Small intestine (tissue), 7 donors: ENCODE measurements at regions not wholly inside any gene's neighbourhood (a gene's known extent, or its start where the extent isn't known, plus 50 kb on each side); places are given as distances from the start of the nearest gene placed in this dataset.

ENCODE experiments used
- DNase-seq, 2 donors: peaks; one replicate each; pipeline versions ENCODE4 v3.0.0 to v3.0.0-alpha.2; 2013
- FAIRE-seq: peaks from 2 replicates; lab custom pipeline; 2012; peaks lifted over from hg19 to GRCh38; lab: Jason Lieb, UNC
- H3K27ac ChIP-seq, 3 donors: one replicate each; pipeline ENCODE4 v1.5.1; 2013; ENCODE audit warnings: low read length in 2 of 3, mild to moderate bottlenecking in 2 of 3, control low read depth in 1 of 3, inconsistent platforms in 1 of 3, low read depth in 1 of 3, moderate library complexity in 1 of 3
- H3K27me3 ChIP-seq, 3 donors: one replicate each; pipeline ENCODE4 v1.6.1; 2013; ENCODE audit warnings: low read length in 3 of 3, inconsistent platforms in 1 of 3; ENCODE audit not compliant: control insufficient read depth in 3 of 3, insufficient read depth in 3 of 3
- H3K36me3 ChIP-seq, 3 donors: one replicate each; pipeline ENCODE4 v1.6.1; 2013; ENCODE audit warnings: low read length in 3 of 3, inconsistent platforms in 1 of 3, low read depth in 1 of 3, mild to moderate bottlenecking in 1 of 3, moderate library complexity in 1 of 3; ENCODE audit not compliant: control insufficient read depth in 3 of 3, insufficient read depth in 2 of 3
- H3K4me1 ChIP-seq, 3 donors: one replicate each; pipeline ENCODE4 v1.6.1; 2013; ENCODE audit warnings: low read length in 2 of 3, inconsistent platforms in 1 of 3, low read depth in 1 of 3, mild to moderate bottlenecking in 1 of 3, moderate library complexity in 1 of 3; ENCODE audit not compliant: control insufficient read depth in 3 of 3, insufficient read depth in 2 of 3
- H3K4me3 ChIP-seq, 3 donors: one replicate each; pipeline ENCODE4 v1.5.1; 2013; ENCODE audit warnings: low read length in 3 of 3, control low read depth in 1 of 3, inconsistent platforms in 1 of 3, low read depth in 1 of 3, mild to moderate bottlenecking in 1 of 3, moderate library complexity in 1 of 3
- H3K9me3 ChIP-seq, 2 donors: one replicate each; pipeline ENCODE4 v1.6.1; 2013; ENCODE audit warnings: low read depth in 1 of 2, low read length in 1 of 2; ENCODE audit not compliant: control insufficient read depth in 2 of 2, insufficient read depth in 1 of 2
- WGBS, 3 donors: extraction: QIAGEN DNeasy Blood & Tissue Kit; methylation state at CpG; one replicate each; pipeline ENCODE4 v1.1.7; 2013; 5-methylcytosine and 5-hydroxymethylcytosine counted together
- donor health status: healthy with polysubstance abuse.
- donor health status: control.
- donor health status: control.
- donor health status: Bipolar disorder and iron deficiency.
- donor health status: healthy.

GRCh38 chr15:70435872-70436271, 327.5 kb downstream of the UACA start:
- 82 to 89% (median 84%) methylated on average over 2 of the region's 2 CpGs for WGBS, 3 donors
- H3K4me3 ChIP-seq = no peak overlapping the region
- no peaks in the 10 kb centered on the region for H3K9me3 ChIP-seq
- FAIRE-seq (no peak), DNase-seq (no peak)
- peaks cover 2 to 40% (median 7%) of the 10 kb centered on the region in 3 donors for H3K4me1 ChIP-seq
- H3K27me3 ChIP-seq = no peaks in the 10 kb centered on the region
- H3K27ac ChIP-seq = peak overlapping the region in 1 of 3 donors; percentile 60
- H3K36me3 ChIP-seq = no peaks in the 10 kb centered on the region

DNA sequence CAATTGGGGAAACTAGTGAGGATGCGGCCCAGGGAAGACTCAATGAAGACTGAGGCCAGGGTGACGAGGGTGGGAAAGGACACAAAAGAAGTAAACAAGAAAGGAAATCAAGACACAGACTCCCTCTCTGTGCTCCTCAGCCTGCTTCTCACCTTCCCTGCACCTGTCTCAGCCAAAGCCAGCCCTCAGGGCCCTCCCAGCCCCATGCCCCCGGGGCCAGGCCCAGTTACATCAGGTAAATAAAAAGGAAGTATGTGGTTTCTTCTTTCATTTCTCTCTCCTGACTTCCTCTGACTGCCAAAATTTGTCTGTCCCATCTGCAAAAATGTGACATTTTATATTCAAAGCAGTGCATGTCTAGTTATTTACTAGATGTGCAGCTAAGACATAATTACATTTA, 328.0 kb downstream of the UACA start:
- no peak for DNase-seq

DNA sequence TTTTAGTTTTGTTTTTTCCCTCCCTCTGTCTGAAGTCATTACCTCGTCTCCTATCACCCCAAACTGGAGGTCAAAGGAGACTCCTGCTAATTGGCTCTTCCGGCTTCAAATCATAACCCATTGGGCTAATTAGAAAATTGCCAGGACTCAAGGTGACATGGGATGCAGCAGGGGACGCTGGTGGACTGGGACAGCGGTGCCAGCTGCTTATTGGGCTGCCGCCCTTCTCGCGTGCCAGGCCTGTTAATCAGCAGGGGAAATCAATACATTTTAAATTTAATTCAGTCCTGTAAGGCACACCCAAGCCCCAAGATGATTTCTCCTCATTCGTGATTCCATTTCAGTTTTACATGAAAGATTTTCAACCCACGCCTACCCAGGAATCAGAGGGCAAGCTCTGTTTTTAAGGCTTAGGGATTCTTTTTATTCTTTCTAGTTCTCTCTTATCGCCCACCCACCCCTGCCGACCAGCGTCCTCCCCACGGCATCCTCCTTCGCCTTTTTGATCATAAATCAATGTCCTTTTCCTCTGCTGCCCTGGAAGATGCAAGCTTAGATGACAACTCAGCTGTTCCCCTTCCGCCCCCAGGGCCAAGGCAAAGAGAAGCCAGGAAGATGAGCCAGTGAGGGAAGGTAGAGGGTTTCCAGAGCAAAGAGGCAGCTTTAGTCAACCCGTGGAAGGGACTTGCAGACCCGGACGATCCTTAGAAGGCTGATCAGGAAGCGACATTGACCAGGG, 329.6 kb downstream of the UACA start:
- Histone ChIP-seq H3K36me3 (no peaks in the 10 kb centered on the region), H3K27me3 (no peaks in the 10 kb centered on the region), H3K9me3 (peaks cover 0 to 7% of the 10 kb centered on the region in 2 donors), H3K4me1 (peaks cover 2 to 49% (median 7%) of the 10 kb centered on the region in 3 donors), H3K4me3 (no peak overlapping the region), H3K27ac (no peak overlapping the region)
- FAIRE-seq (no peak), DNase-seq (no peak)
- WGBS, 3 donors = 53 to 69% (median 60%) methylated on average over 19 of the region's 19 CpGs

More for the DNA sequence above, 328.0 kb downstream of the UACA start:
- Histone ChIP-seq H3K4me3 (no peak overlapping the region), H3K27me3 (no peaks in the 10 kb centered on the region), H3K9me3 (no peaks in the 10 kb centered on the region), H3K4me1 (peaks cover 2 to 40% (median 7%) of the 10 kb centered on the region in 3 donors), H3K27ac (peak overlapping the region in 1 of 3 donors; percentile 37), H3K36me3 (no peaks in the 10 kb centered on the region)
- 57 to 72% (median 67%) methylated on average over 3 of the region's 3 CpGs for WGBS, 3 donors
- FAIRE-seq = no peak

GRCh38 chr15:70432924-70433495, 330.3 kb downstream of the UACA start:
- Histone ChIP-seq H3K4me1 (peaks cover 2 to 49% (median 7%) of the 10 kb centered on the region in 3 donors), H3K9me3 (peaks cover 0 to 13% of the 10 kb centered on the region in 2 donors)

DNA sequence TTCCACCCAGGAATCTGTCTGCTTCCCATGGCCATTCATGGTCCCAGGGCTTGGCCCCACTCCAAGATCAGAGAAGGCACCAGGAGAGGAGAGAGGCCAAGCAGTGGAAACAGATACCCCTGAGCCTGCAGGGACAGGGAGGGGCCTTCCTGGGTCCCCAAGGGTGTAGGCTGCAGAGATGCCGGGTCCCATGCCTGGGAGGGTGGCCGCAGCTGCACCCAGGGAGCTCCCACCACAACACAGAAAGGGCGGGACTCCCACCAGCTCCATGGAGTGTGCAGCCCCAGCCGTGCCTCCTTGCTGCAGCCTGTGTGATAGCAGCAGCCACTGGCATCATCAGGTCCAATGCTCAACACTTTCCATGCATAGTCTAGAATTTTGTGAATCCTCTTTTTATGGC, 331.5 kb downstream of the UACA start:
- WGBS, 3 donors = 84 to 94% (median 87%) methylated on average over 4 of the region's 4 CpGs
- Histone ChIP-seq H3K36me3 (no peaks in the 10 kb centered on the region), H3K4me1 (peaks cover 2 to 42% (median 7%) of the 10 kb centered on the region in 3 donors), H3K4me3 (no peak overlapping the region), H3K27me3 (no peaks in the 10 kb centered on the region), H3K27ac (no peak overlapping the region), H3K9me3 (peaks cover 0 to 14% of the 10 kb centered on the region in 2 donors)
- no peak for FAIRE-seq
- DNase-seq = no peak

More at GRCh38 chr15:70432924-70433495, 330.3 kb downstream of the UACA start:
- Histone ChIP-seq H3K27ac (no peak overlapping the region), H3K4me3 (no peak overlapping the region), H3K36me3 (no peaks in the 10 kb centered on the region), H3K27me3 (no peaks in the 10 kb centered on the region)
- DNase-seq = peak; percentile 25 to 56
- WGBS, 3 donors = 22 to 56% (median 43%) methylated on average over 8 of the region's 8 CpGs
- no peak for FAIRE-seq

GRCh38 chr15:70430069-70430468, 332.4 kb upstream of the TLE3 start:
- Histone ChIP-seq H3K36me3 (no peaks in the 10 kb centered on the region), H3K4me1 (peaks cover 2 to 28% (median 7%) of the 10 kb centered on the region in 3 donors), H3K4me3 (no peak overlapping the region), H3K27ac (peak overlapping the region in 1 of 3 donors; percentile 62), H3K9me3 (peaks cover 0 to 14% of the 10 kb centered on the region in 2 donors), H3K27me3 (peaks cover 0 to 3% (median 0%) of the 10 kb centered on the region in 3 donors)
- peak; percentile 78 to 88 for DNase-seq
- 22 to 56% (median 33%) methylated on average over 1 of the region's 1 CpG for WGBS, 3 donors
- FAIRE-seq = no peak

GRCh38 chr15:70429056-70429722, 331.5 kb upstream of the TLE3 start:
- Histone ChIP-seq H3K9me3 (peaks cover 0 to 14% of the 10 kb centered on the region in 2 donors), H3K4me1 (peaks cover 2 to 21% (median 6%) of the 10 kb centered on the region in 3 donors), H3K27ac (peak overlapping the region in 1 of 3 donors; percentile 62), H3K4me3 (no peak overlapping the region), H3K36me3 (no peaks in the 10 kb centered on the region), H3K27me3 (peaks cover 0 to 3% (median 0%) of the 10 kb centered on the region in 3 donors)
- FAIRE-seq (no peak), DNase-seq (no peak)
- WGBS, 3 donors = 77 to 88% (median 81%) methylated on average over 5 of the region's 5 CpGs

- WGBS, 3 donors = 90 to 91% (median 90%) methylated on average over 3 of the region's 3 CpGs
- FAIRE-seq (no peak), DNase-seq (no peak)
- Histone ChIP-seq H3K4me3 (no peak overlapping the region), H3K27ac (no peak overlapping the region), H3K9me3 (peaks cover 0 to 14% of the 10 kb centered on the region in 2 donors), H3K27me3 (peaks cover 0 to 5% (median 0%) of the 10 kb centered on the region in 3 donors), H3K36me3 (no peaks in the 10 kb centered on the region), H3K4me1 (peaks cover 0 to 12% (median 0%) of the 10 kb centered on the region in 3 donors)
These were observed 330.6 kb upstream of the TLE3 start for GRCh38 chr15:70428211-70428822.
